Glutamatergic neuron (in vitro differentiated cells): ENCODE measurements at regions not wholly inside any gene's neighbourhood (a gene's known extent, or its start where the extent isn't known, plus 50 kb on each side); places are given as distances from the start of the nearest gene placed in this dataset.

Experiments used
- DNase-seq: peaks from one replicate; pipeline ENCODE4 v3.0.0; 2022
- H3K27ac Mint-ChIP-seq: one replicate; pipeline ENCODE4 v1.8.0; 2020; ENCODE audit warnings: mild to moderate bottlenecking, mixed read lengths, inconsistent platforms; ENCODE audit not compliant: unreplicated experiment
- H3K27me3 Mint-ChIP-seq: one replicate; pipeline ENCODE4 v1.8.0; 2020; ENCODE audit warnings: mild to moderate bottlenecking, moderate library complexity, mixed read lengths, inconsistent platforms; ENCODE audit not compliant: unreplicated experiment
- H3K36me3 Mint-ChIP-seq: one replicate; pipeline ENCODE4 v1.8.0; 2020; ENCODE audit warnings: mild to moderate bottlenecking, mixed read lengths, inconsistent platforms; ENCODE audit not compliant: unreplicated experiment
- H3K4me1 Mint-ChIP-seq: one replicate; pipeline ENCODE4 v1.8.0; 2020; ENCODE audit warnings: mild to moderate bottlenecking, low read depth, mixed read lengths, inconsistent platforms; ENCODE audit not compliant: unreplicated experiment
- H3K4me3 Mint-ChIP-seq: one replicate; pipeline ENCODE4 v1.8.0; 2020; ENCODE audit warnings: mild to moderate bottlenecking, mixed read lengths, inconsistent platforms; ENCODE audit not compliant: unreplicated experiment
- H3K9me3 Mint-ChIP-seq: one replicate; pipeline ENCODE4 v1.8.0; 2020; ENCODE audit warnings: mild to moderate bottlenecking, moderate library complexity, mixed read lengths, inconsistent platforms; ENCODE audit not compliant: unreplicated experiment
- TF ChIP-seq, protein P1 (sequence below): fragments of 200-600 bp; sonication (generic); IDR thresholded peaks from one replicate; pipeline ENCODE4 v1.5.0; 2021; ENCODE audit not compliant: partially characterized antibody, unreplicated experiment

DNA sequence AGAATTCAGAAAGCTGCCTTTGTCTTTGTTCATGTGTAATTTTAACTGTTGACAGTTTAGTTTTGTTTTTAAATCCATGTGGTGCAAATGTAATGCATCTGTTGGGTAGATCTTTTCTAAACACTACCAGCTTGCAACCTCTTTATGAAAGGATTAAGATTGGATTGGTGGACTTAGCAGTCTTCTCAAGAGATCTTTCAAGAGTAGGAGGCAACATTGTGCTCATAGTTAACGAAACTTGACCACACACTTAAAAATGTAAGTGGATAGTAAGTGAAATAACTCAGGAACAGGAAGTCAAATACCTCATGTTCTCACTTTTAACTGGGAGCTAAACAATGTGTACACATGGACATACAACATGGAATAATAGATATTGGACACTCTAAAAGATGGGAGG is 579.0 kb downstream of the RIT2 start:
- H3K27me3 Mint-ChIP-seq = no peaks in the 10 kb centered on the region
- H3K4me1 Mint-ChIP-seq = no peaks in the 10 kb centered on the region
- TF ChIP-seq, protein P1, sequence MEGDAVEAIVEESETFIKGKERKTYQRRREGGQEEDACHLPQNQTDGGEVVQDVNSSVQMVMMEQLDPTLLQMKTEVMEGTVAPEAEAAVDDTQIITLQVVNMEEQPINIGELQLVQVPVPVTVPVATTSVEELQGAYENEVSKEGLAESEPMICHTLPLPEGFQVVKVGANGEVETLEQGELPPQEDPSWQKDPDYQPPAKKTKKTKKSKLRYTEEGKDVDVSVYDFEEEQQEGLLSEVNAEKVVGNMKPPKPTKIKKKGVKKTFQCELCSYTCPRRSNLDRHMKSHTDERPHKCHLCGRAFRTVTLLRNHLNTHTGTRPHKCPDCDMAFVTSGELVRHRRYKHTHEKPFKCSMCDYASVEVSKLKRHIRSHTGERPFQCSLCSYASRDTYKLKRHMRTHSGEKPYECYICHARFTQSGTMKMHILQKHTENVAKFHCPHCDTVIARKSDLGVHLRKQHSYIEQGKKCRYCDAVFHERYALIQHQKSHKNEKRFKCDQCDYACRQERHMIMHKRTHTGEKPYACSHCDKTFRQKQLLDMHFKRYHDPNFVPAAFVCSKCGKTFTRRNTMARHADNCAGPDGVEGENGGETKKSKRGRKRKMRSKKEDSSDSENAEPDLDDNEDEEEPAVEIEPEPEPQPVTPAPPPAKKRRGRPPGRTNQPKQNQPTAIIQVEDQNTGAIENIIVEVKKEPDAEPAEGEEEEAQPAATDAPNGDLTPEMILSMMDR = no peak
- no peaks in the 10 kb centered on the region for H3K9me3 Mint-ChIP-seq
- H3K36me3 Mint-ChIP-seq = no peaks in the 10 kb centered on the region
- no peak for DNase-seq
- H3K27ac Mint-ChIP-seq = no peak overlapping the region
- no peak overlapping the region for H3K4me3 Mint-ChIP-seq

DNA sequence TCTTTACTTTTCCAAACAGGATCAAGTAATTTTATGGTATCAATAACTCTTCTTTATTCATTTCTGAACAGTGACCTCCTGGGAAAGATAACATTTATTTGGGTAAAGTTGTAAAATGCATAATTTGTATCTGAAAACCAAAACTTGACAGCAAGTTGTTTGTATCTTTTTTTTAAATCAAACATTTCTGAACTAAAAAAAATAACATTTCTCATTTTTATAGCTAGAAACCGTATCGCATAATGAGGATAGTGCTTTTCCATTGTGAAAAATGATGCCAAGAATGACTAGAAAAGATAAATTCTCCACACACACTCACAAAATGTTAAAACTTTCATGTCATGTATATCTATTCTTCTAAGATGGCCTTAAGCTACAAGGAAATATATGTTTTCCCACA is 578.2 kb downstream of the RIT2 start:
- TF ChIP-seq, protein P1 = no peak
- no peaks in the 10 kb centered on the region for H3K27me3 Mint-ChIP-seq
- no peaks in the 10 kb centered on the region for H3K36me3 Mint-ChIP-seq
- H3K4me1 Mint-ChIP-seq = no peaks in the 10 kb centered on the region
- no peak overlapping the region for H3K27ac Mint-ChIP-seq
- DNase-seq = no peak
- no peaks in the 10 kb centered on the region for H3K9me3 Mint-ChIP-seq
- no peak overlapping the region for H3K4me3 Mint-ChIP-seq

DNA sequence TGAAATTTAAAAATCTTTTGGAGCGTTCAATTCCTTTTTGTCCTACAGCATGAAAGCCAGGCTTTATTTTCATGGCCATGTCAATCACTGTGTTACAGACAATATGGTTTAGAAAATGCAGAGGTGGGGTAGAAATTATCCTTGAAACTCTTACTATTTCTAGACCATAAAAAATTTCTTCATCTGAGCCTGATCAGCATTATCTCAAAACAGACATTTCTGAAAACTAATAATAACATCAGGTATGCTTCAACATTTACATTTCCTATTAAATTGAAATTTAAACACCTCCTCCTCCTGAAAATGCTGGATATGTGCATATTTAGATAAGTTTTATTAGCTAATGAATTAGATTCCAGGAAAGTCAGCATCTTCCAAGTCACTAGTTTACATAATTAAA is 570.6 kb downstream of the RIT2 start:
- TF ChIP-seq, protein P1 = no peak
- Mint-ChIP-seq H3K27ac (no peak overlapping the region), H3K4me1 (no peaks in the 10 kb centered on the region), H3K4me3 (no peak overlapping the region), H3K27me3 (no peaks in the 10 kb centered on the region), H3K9me3 (peaks cover 1% of the 10 kb centered on the region), H3K36me3 (no peaks in the 10 kb centered on the region)
- DNase-seq = no peak

DNA sequence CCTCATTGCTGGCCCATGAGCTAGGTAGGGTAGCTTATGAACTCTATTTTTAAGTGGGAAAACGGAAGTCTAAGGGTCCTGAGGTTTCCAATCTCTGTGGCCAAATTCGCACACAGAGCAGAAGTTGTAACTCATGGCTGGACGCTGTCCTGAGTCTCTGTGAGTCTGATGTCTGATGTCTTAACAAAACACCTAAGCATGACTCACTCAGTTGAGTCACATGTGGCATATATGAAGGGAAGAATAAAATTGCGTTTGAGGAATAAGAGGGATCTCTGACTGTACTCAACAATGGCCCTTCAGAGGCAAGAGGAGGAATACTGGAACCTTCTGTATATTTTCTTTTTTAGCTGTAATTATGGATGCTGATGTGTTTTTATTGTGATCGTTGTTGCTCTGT is 569.7 kb downstream of the RIT2 start:
- Mint-ChIP-seq H3K9me3 (peaks cover 1% of the 10 kb centered on the region), H3K36me3 (no peaks in the 10 kb centered on the region), H3K4me1 (no peaks in the 10 kb centered on the region), H3K27me3 (no peaks in the 10 kb centered on the region), H3K4me3 (no peak overlapping the region), H3K27ac (no peak overlapping the region)
- TF ChIP-seq, protein P1 = no peak
- no peak for DNase-seq

DNA sequence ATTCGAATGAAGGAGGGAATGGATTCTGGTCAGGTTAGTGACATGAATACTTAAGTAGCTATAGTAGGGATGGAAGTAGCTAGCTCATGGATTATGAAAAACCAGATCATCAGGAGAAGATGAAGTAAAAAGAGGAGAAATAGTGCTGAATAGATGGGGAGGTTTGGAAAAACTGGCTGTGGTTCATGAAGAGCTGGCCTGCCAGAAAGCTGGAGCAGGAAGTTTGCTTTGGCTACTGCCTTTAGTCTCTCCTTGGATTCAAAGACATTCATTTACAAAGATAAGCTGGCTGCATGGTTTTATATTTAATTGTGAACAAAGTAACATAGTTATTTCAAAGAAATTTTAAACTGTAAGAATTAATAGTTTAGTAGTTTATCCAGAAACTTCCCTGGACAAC is 567.0 kb downstream of the RIT2 start:
- TF ChIP-seq, protein P1 = no peak
- Mint-ChIP-seq H3K36me3 (no peaks in the 10 kb centered on the region), H3K4me1 (no peaks in the 10 kb centered on the region), H3K9me3 (no peaks in the 10 kb centered on the region), H3K4me3 (no peak overlapping the region), H3K27me3 (no peaks in the 10 kb centered on the region), H3K27ac (no peak overlapping the region)
- DNase-seq = no peak
